H9 (cell line): ENCODE measurements at regions not wholly inside any gene's neighbourhood (a gene's known extent, or its start where the extent isn't known, plus 50 kb on each side); places are given as distances from the start of the nearest gene placed in this dataset.
A peak's percentile ranks its signal among the peaks of the same experiment; 100 is the strongest.

Experiments
- DNase-seq: peaks from one replicate; pipeline ENCODE4 v3.0.0-alpha.2; 2017
- H2AFZ ChIP-seq: one replicate; pipeline ENCODE4 v1.6.1; 2013; ENCODE audit warnings: mild to moderate bottlenecking, low read length, control low read depth, moderate library complexity
- H2AK5ac ChIP-seq: 2 replicates; pipeline ENCODE4 v1.6.1; 2013; ENCODE audit warnings: low read length, control low read depth, mixed read lengths; ENCODE audit not compliant: insufficient read length
- H2BK120ac ChIP-seq: one replicate; pipeline ENCODE4 v1.6.1; 2013; ENCODE audit warnings: low read depth, mild to moderate bottlenecking, low read length, control low read depth, inconsistent platforms; ENCODE audit not compliant: poor library complexity, severe bottlenecking
- H2BK12ac ChIP-seq: 2 replicates; pipeline ENCODE4 v1.6.1; 2013; ENCODE audit warnings: low read length, control low read depth, mixed read lengths, low read depth; ENCODE audit not compliant: insufficient read length
- H2BK15ac ChIP-seq: 2 replicates; pipeline ENCODE4 v1.6.1; 2013; ENCODE audit warnings: low read depth, low read length, control low read depth
- H2BK20ac ChIP-seq: one replicate; pipeline ENCODE4 v1.6.1; 2013; ENCODE audit warnings: low read depth, mild to moderate bottlenecking, low read length, control low read depth, inconsistent platforms; ENCODE audit not compliant: poor library complexity, severe bottlenecking
- H2BK5ac ChIP-seq: 2 replicates; pipeline ENCODE4 v1.6.1; 2013; ENCODE audit warnings: low read length, control low read depth, mixed read lengths; ENCODE audit not compliant: insufficient read length
- H3K14ac ChIP-seq: 2 replicates; pipeline ENCODE4 v1.6.1; 2013; ENCODE audit warnings: low read length, control low read depth; ENCODE audit not compliant: insufficient read depth
- H3K18ac ChIP-seq: 2 replicates; pipeline ENCODE4 v1.6.1; 2013; ENCODE audit warnings: low read depth, mild to moderate bottlenecking, mixed read lengths, low read length, control low read depth; ENCODE audit not compliant: insufficient read length
- H3K23ac ChIP-seq: 2 replicates; pipeline ENCODE4 v1.6.1; 2013; ENCODE audit warnings: low read length, control low read depth, mixed read lengths, low read depth; ENCODE audit not compliant: insufficient read length
- H3K23me2 ChIP-seq: 2 replicates; pipeline ENCODE4 v1.6.1; 2013; ENCODE audit warnings: low read depth, mild to moderate bottlenecking, mixed read lengths, low read length, control low read depth; ENCODE audit not compliant: insufficient read length, poor library complexity, severe bottlenecking
- H3K27ac ChIP-seq: 2 replicates; pipeline ENCODE4 v1.5.1; 2013; ENCODE audit warnings: low read length, control low read depth, mixed read lengths, low read depth; ENCODE audit not compliant: insufficient read length
- H3K27me3 ChIP-seq: 2 replicates; pipeline ENCODE4 v1.6.1; 2013; ENCODE audit warnings: low read length, control low read depth, inconsistent platforms; ENCODE audit not compliant: insufficient read depth
- H3K4ac ChIP-seq: 2 replicates; pipeline ENCODE4 v1.6.1; 2013; ENCODE audit warnings: low read depth, mild to moderate bottlenecking, control low read depth, inconsistent platforms, low read length, moderate library complexity
- H3K4me1 ChIP-seq: 2 replicates; pipeline ENCODE4 v1.6.1; 2013; ENCODE audit warnings: low read length, control low read depth, inconsistent platforms; ENCODE audit not compliant: insufficient read depth
- H3K4me2 ChIP-seq: 2 replicates; pipeline ENCODE4 v1.6.1; 2013; ENCODE audit warnings: low read length, control low read depth, mixed read lengths; ENCODE audit not compliant: insufficient read length, insufficient read depth
- H3K56ac ChIP-seq: 2 replicates; pipeline ENCODE4 v1.6.1; 2013; ENCODE audit warnings: low read depth, mild to moderate bottlenecking, mixed read lengths, low read length, control low read depth; ENCODE audit not compliant: insufficient read length
- H3K79me1 ChIP-seq: 2 replicates; pipeline ENCODE4 v1.6.1; 2013; ENCODE audit warnings: low read depth, mild to moderate bottlenecking, moderate library complexity, low read length, control low read depth, inconsistent platforms; ENCODE audit not compliant: insufficient read depth, poor library complexity, severe bottlenecking
- H3K79me2 ChIP-seq: 2 replicates; pipeline ENCODE4 v1.6.1; 2013; ENCODE audit warnings: low read length, control low read depth, inconsistent platforms; ENCODE audit not compliant: insufficient read depth
- H3K9ac ChIP-seq: 2 replicates; pipeline ENCODE4 v1.6.1; 2013; ENCODE audit warnings: low read length, control low read depth, mixed read lengths; ENCODE audit not compliant: insufficient read length; ENCODE audit errors: extremely low read depth
- H3K9me3 ChIP-seq: one replicate; pipeline ENCODE4 v1.6.1; 2013; ENCODE audit warnings: low read depth, low read length, inconsistent platforms; ENCODE audit not compliant: control insufficient read depth
- H3T11ph ChIP-seq: one replicate; pipeline ENCODE4 v1.6.1; 2013; ENCODE audit warnings: mild to moderate bottlenecking, low read length, control low read depth, inconsistent platforms
- H4K20me1 ChIP-seq: one replicate; pipeline ENCODE4 v1.6.1; 2013; ENCODE audit not compliant: control insufficient read depth, insufficient read length, insufficient read depth
- H4K5ac ChIP-seq: 2 replicates; pipeline ENCODE4 v1.6.1; 2013; ENCODE audit warnings: low read depth, mild to moderate bottlenecking, mixed read lengths, low read length, control low read depth; ENCODE audit not compliant: insufficient read length
- H4K8ac ChIP-seq: replicated peaks from 2 replicates; pipeline ENCODE4 v1.6.1; 2013; ENCODE audit warnings: low read length, control low read depth, mixed read lengths, low read depth; ENCODE audit not compliant: insufficient read length
- H4K91ac ChIP-seq: 2 replicates; pipeline ENCODE4 v1.6.1; 2013; ENCODE audit warnings: low read depth, mild to moderate bottlenecking, moderate library complexity, mixed read lengths, low read length, control low read depth; ENCODE audit not compliant: insufficient read length
- H3K27ac Mint-ChIP-seq, 3 experiments: 2 replicates in 2 of 3; 3 replicates in 1 of 3; pipeline ENCODE4 v1.8.0; 2020 to 2021; ENCODE audit warnings: mixed read lengths in 3 of 3, mild to moderate bottlenecking in 1 of 3, moderate library complexity in 1 of 3
- H3K27me3 Mint-ChIP-seq: 2 replicates; pipeline ENCODE4 v1.8.0; 2021; ENCODE audit warnings: low read depth, mild to moderate bottlenecking, moderate library complexity, mixed read lengths
- H3K36me3 Mint-ChIP-seq, 3 experiments: 2 replicates in 2 of 3; 3 replicates in 1 of 3; pipeline ENCODE4 v1.8.0; 2020 to 2021; ENCODE audit warnings: low read depth in 3 of 3, mixed read lengths in 3 of 3; ENCODE audit not compliant: insufficient read depth in 1 of 3
- H3K4me1 Mint-ChIP-seq, 2 experiments: 2 replicates each; pipeline ENCODE4 v1.8.0; 2020; ENCODE audit warnings: mixed read lengths in 2 of 2
- H3K4me3 Mint-ChIP-seq, 2 experiments: 2 replicates in 1 of 2; 3 replicates in 1 of 2; pipeline ENCODE4 v1.8.0; 2020 to 2021; ENCODE audit warnings: mild to moderate bottlenecking in 2 of 2, mixed read lengths in 2 of 2, moderate library complexity in 1 of 2
- H3K9me3 Mint-ChIP-seq, 2 experiments: 2 replicates in 1 of 2; 3 replicates in 1 of 2; pipeline ENCODE4 v1.8.0; 2020; ENCODE audit warnings: mild to moderate bottlenecking in 2 of 2, mixed read lengths in 2 of 2, moderate library complexity in 1 of 2
- CTCF ChIP-seq: fragments of 200-600 bp; sonication (generic); conservative IDR thresholded peaks from 3 replicates; pipeline ENCODE4 v1.8.0; 2021; ENCODE audit warnings: antibody characterized with exemption, mild to moderate bottlenecking
- WGBS: extraction: QIAGEN DNeasy Blood & Tissue Kit; methylation state at CpG from one replicate; pipeline ENCODE4 v1.1.7; 2013; ENCODE audit warnings: missing lambda C conversion rate, low lambda C conversion rate, mixed read lengths; ENCODE audit not compliant: insufficient read length; ENCODE audit errors: extremely low coverage; 5-methylcytosine and 5-hydroxymethylcytosine counted together

DNA sequence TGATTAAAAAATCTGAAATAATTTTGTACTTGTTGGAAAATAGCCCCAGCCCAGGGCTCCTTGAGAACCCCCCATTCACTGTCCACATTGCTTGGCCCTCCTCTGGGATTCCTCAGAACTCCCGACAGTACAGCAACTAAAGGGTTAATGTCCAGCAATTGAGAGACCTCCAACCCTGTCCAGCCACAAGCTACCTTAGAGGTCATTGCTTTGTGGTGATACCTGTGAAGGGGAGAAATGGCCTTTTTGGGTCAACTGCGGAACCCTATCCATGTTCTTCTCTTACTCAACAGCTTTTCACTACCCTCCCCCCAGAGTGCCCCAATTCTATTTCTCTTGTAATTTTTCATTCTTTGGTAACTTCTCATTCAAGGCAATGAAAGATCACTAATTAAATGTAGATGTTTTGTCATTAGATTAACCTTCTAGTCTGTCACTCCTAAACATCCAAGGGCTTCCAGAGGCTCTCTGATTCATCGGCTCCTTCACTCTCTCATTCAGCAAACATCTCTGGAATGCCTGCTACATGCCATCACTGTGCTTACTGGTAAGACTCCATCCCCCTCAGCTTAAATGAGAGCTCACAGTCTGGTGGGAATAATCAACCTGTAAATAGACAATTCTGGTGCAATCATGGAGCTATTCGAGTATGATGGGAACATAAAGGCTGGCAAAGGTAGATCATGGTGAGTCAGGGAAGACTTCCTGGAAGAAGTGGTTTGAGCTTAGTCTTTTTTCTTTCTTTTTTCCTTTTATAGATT lies 241.4 kb upstream of the PGRMC2 start:
- Histone ChIP-seq H3K79me2 (no peaks in the 10 kb centered on the region), H3K4ac (no peak overlapping the region), H3K79me1 (no peaks in the 10 kb centered on the region), H2BK12ac (peak overlapping the region; percentile 68), H2AK5ac (no peak overlapping the region), H2BK5ac (no peak overlapping the region), H3K56ac (no peak overlapping the region), H4K91ac (no peak overlapping the region), H3K23ac (no peak overlapping the region), H3K9me3 (no peaks in the 10 kb centered on the region), H3K4me1 (peaks cover 6% of the 10 kb centered on the region; the same call in 1 of the 2 replicates), H2BK20ac (no peak overlapping the region), H3T11ph (no peak overlapping the region), H4K20me1 (no peaks in the 10 kb centered on the region), H2AFZ (no peak overlapping the region), H3K9ac (no peak overlapping the region), H4K5ac (no peak overlapping the region), H2BK15ac (no peak overlapping the region), H4K8ac (no peak overlapping the region), H3K14ac (no peak overlapping the region), H3K18ac (no peak overlapping the region), H2BK120ac (no peak overlapping the region), H3K27ac (no peak overlapping the region), H3K4me2 (no peak overlapping the region), H3K23me2 (no peaks in the 10 kb centered on the region), H3K27me3 (no peaks in the 10 kb centered on the region)
- peak; percentile 64 for DNase-seq
- H3K4me3 Mint-ChIP-seq = no peak overlapping the region
- no CpG with 5 or more reads among the region's 4 CpGs for WGBS
- H3K27me3 Mint-ChIP-seq = no peaks in the 10 kb centered on the region
- H3K4me1 Mint-ChIP-seq = peaks cover 29 to 31% of the 10 kb centered on the region in 2 experiments
- TF ChIP-seq CTCF = no peak
- H3K36me3 Mint-ChIP-seq = no peaks in the 10 kb centered on the region
- peak overlapping the region; percentile 21 to 96 (median 50); a peak in 6 of 7 replicates for H3K27ac Mint-ChIP-seq
- H3K9me3 Mint-ChIP-seq = no peaks in the 10 kb centered on the region
